ENCODE measurements at regions not wholly inside any gene's neighbourhood (a gene's known extent, or its start where the extent isn't known, plus 50 kb on each side); places are given as distances from the start of the nearest gene placed in this dataset.
"Not testable (repeated sequence)": the region's sequence is repeated elsewhere in the genome, so short reads cannot be mapped to it uniquely, and the experiment has no call there.

DNA sequence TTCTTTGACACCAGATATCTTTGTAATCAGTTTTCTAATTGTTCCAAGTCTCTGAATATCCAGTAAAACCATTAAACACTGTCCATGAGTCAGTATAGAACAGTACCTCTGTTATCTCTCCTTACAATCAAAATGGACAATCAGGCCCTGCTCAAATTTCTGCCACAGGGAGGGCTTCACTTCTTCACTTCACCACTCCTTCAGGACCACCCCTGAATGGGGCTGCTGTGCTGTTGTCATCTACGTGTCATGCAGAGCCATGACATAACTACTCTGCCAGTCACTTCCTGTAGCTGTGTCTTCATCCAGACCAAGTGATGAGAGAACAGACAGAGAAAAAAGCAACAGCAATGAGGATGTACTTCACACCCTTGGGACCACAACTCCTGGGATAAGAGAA, 116.9 kb downstream of the TANC2 start:
- 93 to 97% methylated on average over 1 of the region's 1 CpG for WGBS, 2 donors
- Histone ChIP-seq H3K4me3 (no peak overlapping the region), H3K27ac (no peak overlapping the region), H3K36me3 (no peaks in the 10 kb centered on the region), H3K4me1 (no peaks in the 10 kb centered on the region), H3K27me3 (no peaks in the 10 kb centered on the region), H3K9me3 (no peaks in the 10 kb centered on the region)
- DNase-seq = no peak
- TF ChIP-seq POLR2AphosphoS5 (IDR thresholded peaks at IDR 0.05) (no peak), POLR2A (IDR thresholded peaks at IDR 0.05) (no peak), EP300 (IDR thresholded peaks at IDR 0.05) (no peak)
- TF ChIP-seq, protein P1, sequence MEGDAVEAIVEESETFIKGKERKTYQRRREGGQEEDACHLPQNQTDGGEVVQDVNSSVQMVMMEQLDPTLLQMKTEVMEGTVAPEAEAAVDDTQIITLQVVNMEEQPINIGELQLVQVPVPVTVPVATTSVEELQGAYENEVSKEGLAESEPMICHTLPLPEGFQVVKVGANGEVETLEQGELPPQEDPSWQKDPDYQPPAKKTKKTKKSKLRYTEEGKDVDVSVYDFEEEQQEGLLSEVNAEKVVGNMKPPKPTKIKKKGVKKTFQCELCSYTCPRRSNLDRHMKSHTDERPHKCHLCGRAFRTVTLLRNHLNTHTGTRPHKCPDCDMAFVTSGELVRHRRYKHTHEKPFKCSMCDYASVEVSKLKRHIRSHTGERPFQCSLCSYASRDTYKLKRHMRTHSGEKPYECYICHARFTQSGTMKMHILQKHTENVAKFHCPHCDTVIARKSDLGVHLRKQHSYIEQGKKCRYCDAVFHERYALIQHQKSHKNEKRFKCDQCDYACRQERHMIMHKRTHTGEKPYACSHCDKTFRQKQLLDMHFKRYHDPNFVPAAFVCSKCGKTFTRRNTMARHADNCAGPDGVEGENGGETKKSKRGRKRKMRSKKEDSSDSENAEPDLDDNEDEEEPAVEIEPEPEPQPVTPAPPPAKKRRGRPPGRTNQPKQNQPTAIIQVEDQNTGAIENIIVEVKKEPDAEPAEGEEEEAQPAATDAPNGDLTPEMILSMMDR (IDR thresholded peaks at IDR 0.05) = no peak
- intact Hi-C loops (cut with DNase I) = loop anchor here (5.0 kb wide), 1 partner anchor 324 kb away; no protein-coding TSS in a partner anchor

DNA sequence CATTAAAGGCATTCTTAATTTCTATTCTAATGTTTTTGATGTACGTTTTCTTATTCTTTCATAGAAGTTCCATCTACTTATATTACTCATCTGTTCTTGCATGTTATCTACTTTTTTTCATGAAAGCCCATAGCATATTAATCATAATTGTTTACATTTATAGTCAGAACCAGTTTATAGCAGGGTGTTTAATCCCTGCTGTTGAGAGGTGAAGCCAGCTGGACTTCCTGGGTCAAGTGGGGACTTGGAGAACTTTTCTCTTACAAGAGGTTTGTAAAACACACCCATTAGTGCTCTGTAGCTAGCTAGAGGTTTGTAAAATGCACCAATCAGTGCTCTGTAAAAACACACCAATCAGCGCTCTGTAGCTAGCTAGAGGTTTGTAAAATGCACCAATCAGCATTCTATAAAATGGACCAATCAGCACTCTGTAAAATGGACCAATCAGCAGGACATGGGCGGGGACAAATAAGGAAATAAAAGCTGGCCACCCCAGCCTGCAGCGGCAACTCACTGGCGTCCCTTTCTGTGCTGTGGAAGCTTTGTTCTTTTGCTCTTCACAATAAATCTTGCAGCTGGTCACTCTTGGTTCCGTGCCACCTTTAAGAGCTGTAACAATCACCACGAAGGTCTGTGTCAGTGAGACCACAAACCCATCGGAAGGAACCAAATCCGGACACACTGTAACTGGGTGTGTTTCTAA, 120.6 kb downstream of the TANC2 start:
- H3K4me1 ChIP-seq = no peaks in the 10 kb centered on the region
- no peaks in the 10 kb centered on the region for H3K27me3 ChIP-seq
- H3K9me3 ChIP-seq = no peaks in the 10 kb centered on the region
- intact Hi-C loops (cut with DNase I) = no loop called here
- TF ChIP-seq EP300 (IDR thresholded peaks at IDR 0.05) = no peak
- TF ChIP-seq POLR2A (IDR thresholded peaks at IDR 0.05) = no peak
- TF ChIP-seq POLR2AphosphoS5 (IDR thresholded peaks at IDR 0.05) = no peak
- TF ChIP-seq, protein P1 (IDR thresholded peaks at IDR 0.05) = no peak
- no peak for DNase-seq
- H3K27ac ChIP-seq = no peak overlapping the region
- no peak overlapping the region for H3K4me3 ChIP-seq
- H3K36me3 ChIP-seq = no peaks in the 10 kb centered on the region
- 93 to 94% methylated on average over 9 of the region's 9 CpGs for WGBS, 2 donors

DNA sequence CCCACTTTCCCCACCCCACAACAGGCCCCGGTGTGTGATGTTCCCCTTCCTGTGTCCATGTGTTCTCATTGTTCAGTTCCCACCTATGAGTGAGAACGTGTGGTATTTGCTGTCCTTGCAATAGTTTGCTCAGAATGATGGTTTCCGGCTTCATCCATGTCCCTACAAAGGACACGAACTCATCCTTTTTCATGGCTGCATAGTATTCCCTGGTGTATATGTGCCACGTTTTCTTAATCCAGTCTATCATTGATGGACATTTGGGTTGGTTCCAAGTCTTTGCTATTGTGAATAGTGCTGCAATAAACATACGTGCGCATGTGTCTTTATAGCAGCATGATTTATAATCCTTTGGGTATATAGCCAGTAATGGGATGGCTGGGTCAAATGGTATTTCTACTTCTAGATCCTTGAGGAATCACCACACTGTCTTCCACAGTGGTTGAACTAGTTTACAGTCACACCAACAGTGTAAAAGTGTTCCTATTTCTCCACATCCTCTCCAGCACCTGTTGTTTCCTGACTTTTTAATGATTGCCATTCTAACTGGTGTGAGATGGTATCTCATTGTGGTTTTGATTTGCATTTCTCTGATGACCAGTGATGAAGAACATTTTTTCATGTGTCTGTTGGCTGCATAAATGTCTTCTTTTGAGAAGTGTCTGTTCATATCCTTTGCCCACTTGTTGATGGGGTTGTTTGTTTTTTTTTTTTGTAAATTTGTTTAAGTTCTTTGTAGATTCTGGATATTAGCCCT, 124.5 kb downstream of the TANC2 start:
- H3K4me3 ChIP-seq; H3K27ac ChIP-seq; H3K4me1 ChIP-seq; DNase-seq; intact Hi-C loops (cut with DNase I); H3K27me3 ChIP-seq; H3K36me3 ChIP-seq; H3K9me3 ChIP-seq: not testable (repeated sequence)
- 84% methylated on average over 7 of the region's 7 CpGs for WGBS, 2 donors

DNA sequence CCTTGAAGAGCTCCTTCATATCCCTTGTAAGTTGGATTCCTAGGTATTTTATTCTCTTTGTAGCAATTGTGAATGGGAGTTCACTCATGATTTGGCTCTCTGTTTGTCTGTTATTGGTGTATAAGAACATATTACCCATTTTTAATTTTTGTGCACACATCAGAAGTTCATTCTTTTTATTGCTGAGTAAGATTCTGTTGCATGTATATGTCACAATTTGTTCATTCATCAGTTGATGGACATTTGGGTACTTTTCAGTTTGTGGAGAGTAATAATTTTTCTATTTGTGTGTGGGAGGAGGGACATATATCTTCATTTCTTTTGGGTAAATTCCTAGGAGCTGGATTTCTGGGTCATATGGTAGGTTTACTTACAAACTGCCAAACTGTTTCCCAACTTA, 125.9 kb downstream of the TANC2 start:
- H3K27ac ChIP-seq; intact Hi-C loops (cut with DNase I); H3K27me3 ChIP-seq; H3K36me3 ChIP-seq; H3K9me3 ChIP-seq; DNase-seq; H3K4me3 ChIP-seq: not testable (repeated sequence)
- H3K4me1 ChIP-seq = peaks cover 0 to 13% (median 6%) of the 10 kb centered on the region in 4 donors

DNA sequence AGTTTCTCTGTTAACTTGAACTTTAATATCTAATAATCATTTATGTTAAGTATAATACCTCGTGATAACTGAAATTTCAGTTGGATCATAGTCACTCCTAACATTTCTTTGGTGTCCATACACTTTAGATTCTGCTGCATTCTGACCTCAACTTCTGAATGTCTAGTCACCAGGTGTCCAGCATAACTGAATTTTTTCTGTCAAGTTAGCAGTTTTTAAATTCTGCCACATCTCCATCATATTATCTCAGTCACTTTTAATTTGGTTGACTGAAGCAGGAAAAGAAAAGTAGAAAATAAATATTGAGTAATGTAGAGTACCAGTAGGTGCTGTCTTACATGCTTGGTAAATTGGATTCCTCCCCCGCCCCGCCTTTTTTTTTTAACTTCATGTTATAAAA, 128.6 kb downstream of the TANC2 start:
- Histone ChIP-seq H3K27ac (no peak overlapping the region), H3K36me3 (no peaks in the 10 kb centered on the region), H3K9me3 (no peaks in the 10 kb centered on the region), H3K4me3 (no peak overlapping the region), H3K27me3 (no peaks in the 10 kb centered on the region), H3K4me1 (peaks cover 0 to 13% (median 8%) of the 10 kb centered on the region in 4 donors)
- intact Hi-C loops (cut with DNase I) = no loop called here
- 78 to 94% methylated on average over 3 of the region's 3 CpGs for WGBS, 2 donors
- DNase-seq = no peak
- TF ChIP-seq, protein P1 (IDR thresholded peaks at IDR 0.05) = no peak
- TF ChIP-seq POLR2AphosphoS5 (IDR thresholded peaks at IDR 0.05) (no peak), EP300 (IDR thresholded peaks at IDR 0.05) (no peak), POLR2A (IDR thresholded peaks at IDR 0.05) (no peak)
